IMR-90 (cell line): ENCODE measurements at regions not wholly inside any gene's neighbourhood (a gene's known extent, or its start where the extent isn't known, plus 50 kb on each side); places are given as distances from the start of the nearest gene placed in this dataset.

ENCODE experiments used
- ATAC-seq: fragments of 200-7000 bp; cut with Tn5 transposase; 2 replicates; pipeline ENCODE4 v1.9.1; 2020; ENCODE audit warnings: low read depth, mild to moderate bottlenecking, moderate library complexity
- BruUV-seq: library from RNA; stranded (reverse); fragments of 400-500 nt; replicated peaks from 2 replicates; lab custom pipeline; 2021; lab: Mats Ljungman, UMichigan
- CTCF ChIA-PET: fragments of 300-600 bp; formaldehyde crosslinking; extraction: SDS; loops from one replicate; lab custom pipeline; 2021; ENCODE audit warnings: antibody characterized with exemption; lab: Yijun Ruan, JAX
- POLR2A ChIA-PET: fragments of 300-600 bp; sonication (Branson Sonifier 250); formaldehyde crosslinking; loops from one replicate; lab custom pipeline; 2022; ENCODE audit warnings: antibody characterized with exemption; ENCODE audit not compliant: unreplicated experiment; lab: Charles Lee
- DNase-seq: peaks from one replicate; pipeline ENCODE4 v3.0.0; 2013
- H2AFZ ChIP-seq: replicated peaks from 2 replicates; pipeline ENCODE3; 2013; ENCODE audit warnings: low read length, mild to moderate bottlenecking; ENCODE audit not compliant: poor library complexity
- H2AK5ac ChIP-seq: 2 replicates; pipeline ENCODE4 v1.6.1; 2013; ENCODE audit warnings: low read depth, low read length, inconsistent platforms
- H2AK9ac ChIP-seq: replicated peaks from 2 replicates; pipeline ENCODE3; 2013; ENCODE audit warnings: mild to moderate bottlenecking, low read depth, low read length, moderate library complexity; ENCODE audit not compliant: poor library complexity
- H2BK120ac ChIP-seq: 2 replicates; pipeline ENCODE4 v1.6.1; 2013; ENCODE audit warnings: low read depth, low read length, inconsistent platforms
- H2BK15ac ChIP-seq: 3 replicates; pipeline ENCODE4 v1.6.1; 2013; ENCODE audit warnings: low read depth, low read length, inconsistent platforms
- H2BK20ac ChIP-seq: 2 replicates; pipeline ENCODE4 v1.6.1; 2013; ENCODE audit warnings: low read depth, mild to moderate bottlenecking, inconsistent platforms, low read length, moderate library complexity
- H2BK5ac ChIP-seq: 2 replicates; pipeline ENCODE4 v1.6.1; 2013; ENCODE audit warnings: mild to moderate bottlenecking, low read depth, low read length, inconsistent platforms; ENCODE audit not compliant: poor library complexity, severe bottlenecking
- H3K14ac ChIP-seq: replicated peaks from 2 replicates; pipeline ENCODE4 v1.6.1; 2013; ENCODE audit warnings: low read depth, low read length, inconsistent platforms
- H3K18ac ChIP-seq: 2 replicates; pipeline ENCODE4 v1.6.1; 2013; ENCODE audit warnings: low read depth, low read length, control low read depth
- H3K23ac ChIP-seq: 2 replicates; pipeline ENCODE4 v1.6.1; 2013; ENCODE audit warnings: low read depth, low read length, inconsistent platforms
- H3K27ac ChIP-seq: 2 replicates; pipeline ENCODE4 v1.5.1; 2013; ENCODE audit warnings: mild to moderate bottlenecking, control low read depth, low read length; ENCODE audit not compliant: insufficient read depth
- H3K27me3 ChIP-seq: 2 replicates; pipeline ENCODE4 v1.6.1; 2013; ENCODE audit warnings: low read length; ENCODE audit not compliant: control insufficient read depth, insufficient read depth
- H3K36me3 ChIP-seq: 2 replicates; pipeline ENCODE4 v1.6.1; 2013; ENCODE audit warnings: low read length, mixed read lengths; ENCODE audit not compliant: control insufficient read depth, insufficient read depth
- H3K4ac ChIP-seq: 2 replicates; pipeline ENCODE4 v1.6.1; 2013; ENCODE audit warnings: low read depth, low read length, inconsistent platforms
- H3K4me1 ChIP-seq: 2 replicates; pipeline ENCODE4 v1.6.1; 2013; ENCODE audit warnings: low read length, mixed read lengths; ENCODE audit not compliant: control insufficient read depth, insufficient read depth
- H3K4me2 ChIP-seq: 2 replicates; pipeline ENCODE4 v1.6.1; 2013; ENCODE audit warnings: low read depth, mild to moderate bottlenecking, control low read depth, low read length, moderate library complexity
- H3K4me3 ChIP-seq: 2 replicates; pipeline ENCODE4 v1.5.1; 2013; ENCODE audit warnings: low read depth, mild to moderate bottlenecking, control low read depth, low read length, moderate library complexity; ENCODE audit not compliant: insufficient read depth
- H3K56ac ChIP-seq: 2 replicates; pipeline ENCODE4 v1.6.1; 2013; ENCODE audit warnings: low read length, inconsistent platforms; ENCODE audit not compliant: insufficient read depth; ENCODE audit errors: extremely low read depth
- H3K79me1 ChIP-seq, 2 experiments: 2 replicates each; pipeline ENCODE4 v1.6.1; 2013; ENCODE audit warnings: low read length in 2 of 2, inconsistent platforms in 1 of 2, low read depth in 1 of 2
- H3K9ac ChIP-seq: 2 replicates; pipeline ENCODE4 v1.6.1; 2013; ENCODE audit warnings: low read depth, low read length, control low read depth
- H3K9me1 ChIP-seq: 2 replicates; pipeline ENCODE4 v1.6.1; 2013; ENCODE audit warnings: low read length, inconsistent platforms; ENCODE audit not compliant: insufficient read depth
- H3K9me3 ChIP-seq: 2 replicates; pipeline ENCODE4 v1.6.1; 2013; ENCODE audit warnings: low read length; ENCODE audit not compliant: control insufficient read depth, insufficient read depth
- H4K20me1 ChIP-seq: 2 replicates; pipeline ENCODE4 v1.6.1; 2013; ENCODE audit warnings: low read length, inconsistent platforms; ENCODE audit not compliant: insufficient read depth
- H4K5ac ChIP-seq: 2 replicates; pipeline ENCODE4 v1.6.1; 2013; ENCODE audit warnings: mild to moderate bottlenecking, low read depth, low read length, control low read depth
- H4K8ac ChIP-seq, 2 experiments: 2 replicates each; pipeline ENCODE4 v1.6.1; 2013; ENCODE audit warnings: low read depth in 2 of 2, low read length in 2 of 2, control low read depth in 1 of 2, inconsistent platforms in 1 of 2
- H4K91ac ChIP-seq: 2 replicates; pipeline ENCODE4 v1.6.1; 2013; ENCODE audit warnings: low read depth, low read length, inconsistent platforms; ENCODE audit not compliant: insufficient read depth
- BHLHE40 ChIP-seq: fragments of 150-350 bp; IDR thresholded peaks from 2 replicates; pipeline ENCODE4 v1.6.1; 2016; ENCODE audit warnings: mild to moderate bottlenecking, low read depth, low read length
- CHD1 ChIP-seq: IDR thresholded peaks from 2 replicates; pipeline ENCODE4 v1.6.1; 2012; ENCODE audit warnings: low read depth, low read length, improper control_type of control experiment
- FOS ChIP-seq: fragments of 150-350 bp; IDR thresholded peaks from 2 replicates; pipeline ENCODE4 v1.6.1; 2016; ENCODE audit warnings: low read depth, low read length
- MAZ ChIP-seq: IDR thresholded peaks from 2 replicates; pipeline ENCODE4 v1.6.1; 2012; ENCODE audit warnings: low read depth, mild to moderate bottlenecking, low read length, improper control_type of control experiment, moderate library complexity, borderline replicate concordance
- MXI1 ChIP-seq: IDR thresholded peaks from 2 replicates; pipeline ENCODE4 v1.6.1; 2012; ENCODE audit warnings: low read depth, mild to moderate bottlenecking, low read length, moderate library complexity, borderline replicate concordance
- USF2 ChIP-seq: fragments of 150-350 bp; IDR thresholded peaks from 2 replicates; pipeline ENCODE4 v1.6.1; 2017; ENCODE audit warnings: mild to moderate bottlenecking, antibody characterized with exemption, low read length, low read depth
- whole genome bisulfite sequencing, 2 experiments: methylation state at CpG; one replicate each; pipeline versions ENCODE4 v1.1.5 to v1.1.7; 2013; ENCODE audit warnings: missing lambda C conversion rate in 2 of 2; ENCODE audit not compliant: insufficient read length in 1 of 2; ENCODE audit errors: extremely low coverage in 2 of 2; 5-methylcytosine and 5-hydroxymethylcytosine counted together
- dilution Hi-C: fragments of 300-500 bp; cut with HindIII; formaldehyde crosslinking; loops from one replicate; pipeline ENCODE4 v1.14.3; 2018; ENCODE audit warnings: low sequenced_read_pairs; ENCODE audit not compliant: unreplicated experiment
- in situ Hi-C: fragments of 300-500 bp; cut with MboI; formaldehyde crosslinking; loops from 3 replicates; pipeline ENCODE4 v1.14.3; 2019; ENCODE audit warnings: low sequenced_read_pairs, inconsistent platforms, mixed read lengths
- intact Hi-C: fragments of 100-400 bp; cut with micrococcal nuclease; formaldehyde crosslinking; loops from 2 replicates; pipeline ENCODE4 v1.10.0; 2022

GRCh38 chr12:60529723-60530122 is 933.9 kb downstream of the SLC16A7 start:
- no peak overlapping the region for H3K9ac ChIP-seq
- no peak overlapping the region for H3K18ac ChIP-seq
- H4K8ac ChIP-seq: no peak overlapping the region
- in situ Hi-C loops (no loop called here), intact Hi-C loops (no loop called here), dilution Hi-C loops (no loop called here)
- H4K20me1 ChIP-seq: no peaks in the 10 kb centered on the region
- H3K4me3 ChIP-seq: no peak overlapping the region
- no peak overlapping the region for H4K91ac ChIP-seq
- no peaks in the 10 kb centered on the region for H3K4me1 ChIP-seq
- ChIA-PET POLR2A (no interaction called here), CTCF (no interaction called here)
- H3K27me3 ChIP-seq: no peaks in the 10 kb centered on the region
- no peak overlapping the region for H2BK15ac ChIP-seq
- no peaks in the 10 kb centered on the region for H3K36me3 ChIP-seq
- ATAC-seq: no peak
- no peak overlapping the region for H2BK20ac ChIP-seq
- BruUV-seq: no TSS peak
- no peak overlapping the region for H2BK5ac ChIP-seq
- no peak overlapping the region for H2AK5ac ChIP-seq
- H3K4ac ChIP-seq: no peak overlapping the region
- no peak overlapping the region for H2BK120ac ChIP-seq
- no CpG with 5 or more reads among the region's 1 CpG for WGBS, 2 experiments
- no peak overlapping the region for H2AFZ ChIP-seq
- H3K9me3 ChIP-seq: no peaks in the 10 kb centered on the region
- H3K14ac ChIP-seq: no peak overlapping the region
- no peak overlapping the region for H3K23ac ChIP-seq
- TF ChIP-seq MAZ: no peak
- TF ChIP-seq BHLHE40: no peak
- TF ChIP-seq FOS: no peak
- no peak for TF ChIP-seq MXI1
- TF ChIP-seq USF2: no peak
- no peak for TF ChIP-seq CHD1
- no peak for DNase-seq
- H3K56ac ChIP-seq: no peak overlapping the region
- H3K27ac ChIP-seq: no peak overlapping the region
- no peaks in the 10 kb centered on the region for H3K9me1 ChIP-seq
- no peak overlapping the region for H3K4me2 ChIP-seq
- no peak overlapping the region for H2AK9ac ChIP-seq
- H4K5ac ChIP-seq: no peak overlapping the region
- H3K79me1 ChIP-seq: no peaks in the 10 kb centered on the region
